ENCODE measurements at regions not wholly inside any gene's neighbourhood (a gene's known extent, or its start where the extent isn't known, plus 50 kb on each side); places are given as distances from the start of the nearest gene placed in this dataset.

GRCh38 chr9:80592413-80592812 lies 1020.6 kb downstream of the TLE4 start:
- DNase-seq (ENCODE audit: low read depth, low spot score): no peak
- Histone ChIP-seq H3K36me3 (ENCODE audit: insufficient read depth, low read length) (no peaks in the 10 kb centered on the region), H3K27ac (no peak overlapping the region), H3K4me3 (no peak overlapping the region), H3K9ac (ENCODE audit: insufficient read length) (no peak overlapping the region), H3K9me3 (ENCODE audit: low read depth, low read length) (no peaks in the 10 kb centered on the region)
- TF ChIP-seq EZH2 (IDR thresholded peaks at IDR 0.05) (no peak), FOXP2 (optimal IDR thresholded peaks at IDR 0.05; ENCODE audit: control extremely low read depth, extremely low read length, insufficient read depth) (no peak)

- H3K4me3 ChIP-seq: no peak overlapping the region
- H3K36me3 ChIP-seq (ENCODE audit: insufficient read depth, low read length): no peaks in the 10 kb centered on the region
- TF ChIP-seq EZH2 (IDR thresholded peaks at IDR 0.05) (no peak), FOXP2 (optimal IDR thresholded peaks at IDR 0.05; ENCODE audit: control extremely low read depth, extremely low read length, insufficient read depth) (no peak), POLR2AphosphoS5 (IDR thresholded peaks at IDR 0.05; ENCODE audit: borderline replicate concordance, low read depth, low read length) (no peak)
- DNase-seq (ENCODE audit: low read depth, low spot score): no peak
- H3K9me3 ChIP-seq (ENCODE audit: low read depth, low read length): no peaks in the 10 kb centered on the region
- H3K9ac ChIP-seq (ENCODE audit: insufficient read length): no peak overlapping the region
- no peak overlapping the region for H3K27ac ChIP-seq
Observed at GRCh38 chr9:80586786-80587330, 1015.1 kb downstream of the TLE4 start.

- Histone ChIP-seq H3K4me3 (no peak overlapping the region), H3K36me3 (ENCODE audit: insufficient read depth, low read length) (no peaks in the 10 kb centered on the region), H3K9me3 (ENCODE audit: low read depth, low read length) (no peaks in the 10 kb centered on the region), H3K27ac (no peak overlapping the region), H3K9ac (ENCODE audit: insufficient read length) (no peak overlapping the region)
- TF ChIP-seq POLR2AphosphoS5 (IDR thresholded peaks at IDR 0.05; ENCODE audit: borderline replicate concordance, low read depth, low read length) (no peak), EZH2 (IDR thresholded peaks at IDR 0.05) (no peak), FOXP2 (optimal IDR thresholded peaks at IDR 0.05; ENCODE audit: control extremely low read depth, extremely low read length, insufficient read depth) (no peak)
- no peak for DNase-seq (ENCODE audit: low read depth, low spot score)
Observed at GRCh38 chr9:80571953-80572352, 1000.2 kb downstream of the TLE4 start.

GRCh38 chr9:80569236-80569635 lies 997.5 kb downstream of the TLE4 start:
- Histone ChIP-seq H3K27ac (no peak overlapping the region), H3K36me3 (ENCODE audit: insufficient read depth, low read length) (no peaks in the 10 kb centered on the region)
- TF ChIP-seq POLR2AphosphoS5 (IDR thresholded peaks at IDR 0.05; ENCODE audit: borderline replicate concordance, low read depth, low read length) (no peak), EZH2 (IDR thresholded peaks at IDR 0.05) (no peak), FOXP2 (optimal IDR thresholded peaks at IDR 0.05; ENCODE audit: control extremely low read depth, extremely low read length, insufficient read depth) (no peak)

DNA sequence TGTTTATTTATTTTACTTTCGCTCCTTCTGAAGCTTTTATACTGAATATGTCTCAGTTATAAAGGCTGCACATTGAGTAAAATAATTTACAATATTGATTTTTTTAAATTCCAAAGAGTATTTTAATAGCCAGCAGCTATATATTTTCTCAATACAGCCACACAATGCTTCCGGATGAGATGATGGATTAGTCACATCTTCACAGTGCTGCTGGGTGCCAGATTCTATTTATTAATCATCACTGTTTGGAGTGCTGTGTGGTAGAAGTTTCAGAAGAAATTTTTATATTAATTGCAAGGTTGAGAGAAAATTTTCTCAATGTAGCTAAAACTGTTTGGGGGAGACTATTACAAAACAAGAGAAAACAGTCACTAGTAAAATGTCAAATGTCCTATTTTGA lies 989.8 kb downstream of the TLE4 start:
- H3K27ac ChIP-seq: no peak overlapping the region
- DNase-seq (ENCODE audit: low read depth, low spot score): no peak
- H3K9ac ChIP-seq (ENCODE audit: insufficient read length): no peak overlapping the region
- no peak for TF ChIP-seq POLR2AphosphoS5 (IDR thresholded peaks at IDR 0.05; ENCODE audit: borderline replicate concordance, low read depth, low read length)
- H3K9me3 ChIP-seq (ENCODE audit: low read depth, low read length): no peaks in the 10 kb centered on the region
- no peak overlapping the region for H3K4me3 ChIP-seq
- no peaks in the 10 kb centered on the region for H3K36me3 ChIP-seq (ENCODE audit: insufficient read depth, low read length)

More at GRCh38 chr9:80569236-80569635, 997.5 kb downstream of the TLE4 start:
- DNase-seq (ENCODE audit: low read depth, low spot score): no peak
- no peak overlapping the region for H3K4me3 ChIP-seq
- H3K9ac ChIP-seq (ENCODE audit: insufficient read length): no peak overlapping the region
- no peaks in the 10 kb centered on the region for H3K9me3 ChIP-seq (ENCODE audit: low read depth, low read length)

DNA sequence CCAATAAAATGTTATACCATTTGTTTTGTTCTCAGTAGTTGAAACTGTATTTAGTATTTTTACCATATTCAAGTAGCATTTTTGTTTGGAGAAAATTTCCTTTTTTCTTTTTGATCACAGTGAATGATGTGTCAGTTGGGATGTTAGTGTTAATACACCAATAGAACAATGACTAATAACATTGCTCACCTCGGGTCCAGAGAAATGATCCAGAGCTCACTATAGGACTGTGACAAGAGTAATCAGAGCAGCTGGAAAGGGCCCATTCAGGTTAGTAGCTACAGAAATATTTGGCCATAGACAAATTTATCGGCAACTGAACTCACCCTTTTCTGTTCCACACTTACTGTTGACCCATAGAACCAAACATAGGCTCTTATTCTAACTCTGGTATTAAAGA lies 989.2 kb downstream of the TLE4 start:
- Histone ChIP-seq H3K27ac (no peak overlapping the region), H3K9ac (ENCODE audit: insufficient read length) (no peak overlapping the region), H3K9me3 (ENCODE audit: low read depth, low read length) (no peaks in the 10 kb centered on the region), H3K4me3 (no peak overlapping the region), H3K36me3 (ENCODE audit: insufficient read depth, low read length) (no peaks in the 10 kb centered on the region)
- no peak for DNase-seq (ENCODE audit: low read depth, low spot score)
- TF ChIP-seq FOXP2 (optimal IDR thresholded peaks at IDR 0.05; ENCODE audit: control extremely low read depth, extremely low read length, insufficient read depth) (no peak), EZH2 (IDR thresholded peaks at IDR 0.05) (no peak), POLR2AphosphoS5 (IDR thresholded peaks at IDR 0.05; ENCODE audit: borderline replicate concordance, low read depth, low read length) (no peak)

- Histone ChIP-seq H3K9ac (ENCODE audit: insufficient read length) (no peak overlapping the region), H3K4me3 (no peak overlapping the region), H3K36me3 (ENCODE audit: insufficient read depth, low read length) (no peaks in the 10 kb centered on the region), H3K9me3 (ENCODE audit: low read depth, low read length) (no peaks in the 10 kb centered on the region), H3K27ac (no peak overlapping the region)
- DNase-seq (ENCODE audit: low read depth, low spot score): no peak
- TF ChIP-seq FOXP2 (optimal IDR thresholded peaks at IDR 0.05; ENCODE audit: control extremely low read depth, extremely low read length, insufficient read depth): no peak
- TF ChIP-seq POLR2AphosphoS5 (IDR thresholded peaks at IDR 0.05; ENCODE audit: borderline replicate concordance, low read depth, low read length): no peak
- TF ChIP-seq EZH2 (IDR thresholded peaks at IDR 0.05): no peak
Observed at GRCh38 chr9:80557256-80557655, 985.5 kb downstream of the TLE4 start.

- H3K27ac ChIP-seq: no peak overlapping the region
- DNase-seq (ENCODE audit: low read depth, low spot score): no peak
- TF ChIP-seq POLR2AphosphoS5 (IDR thresholded peaks at IDR 0.05; ENCODE audit: borderline replicate concordance, low read depth, low read length): no peak
- TF ChIP-seq EZH2 (IDR thresholded peaks at IDR 0.05): no peak
- TF ChIP-seq FOXP2 (optimal IDR thresholded peaks at IDR 0.05; ENCODE audit: control extremely low read depth, extremely low read length, insufficient read depth): no peak
Observed at GRCh38 chr9:80556631-80557030, 984.9 kb downstream of the TLE4 start.

DNA sequence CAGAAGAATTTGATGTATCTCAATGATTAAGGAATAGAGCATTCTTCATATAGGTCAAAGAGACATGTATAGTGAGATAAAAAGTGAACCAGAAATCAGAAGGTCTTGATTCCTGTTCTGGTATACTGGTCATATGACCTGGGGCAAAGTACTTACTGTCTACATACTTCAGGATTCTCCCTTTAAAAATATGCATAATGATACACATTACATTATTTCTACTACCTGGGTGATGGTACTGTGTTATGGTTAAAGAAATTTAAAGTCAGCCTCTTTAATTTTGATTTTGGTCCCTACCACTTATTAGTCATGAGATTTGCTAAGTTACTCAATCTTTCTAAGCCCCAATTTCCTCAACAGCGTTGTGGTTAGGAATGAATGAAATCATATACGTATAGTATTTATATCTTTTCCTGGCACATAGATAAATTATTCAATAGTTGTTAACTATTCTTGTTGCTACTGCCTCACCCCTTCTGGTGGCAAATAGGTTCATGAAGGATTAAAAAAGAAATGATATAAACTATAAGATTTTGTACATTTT lies 984.1 kb downstream of the TLE4 start:
- Histone ChIP-seq H3K9ac (ENCODE audit: insufficient read length) (no peak overlapping the region), H3K27ac (no peak overlapping the region), H3K4me3 (no peak overlapping the region), H3K9me3 (ENCODE audit: low read depth, low read length) (no peaks in the 10 kb centered on the region), H3K36me3 (ENCODE audit: insufficient read depth, low read length) (no peaks in the 10 kb centered on the region)
- no peak for DNase-seq (ENCODE audit: low read depth, low spot score)
- TF ChIP-seq POLR2AphosphoS5 (IDR thresholded peaks at IDR 0.05; ENCODE audit: borderline replicate concordance, low read depth, low read length) (no peak), EZH2 (IDR thresholded peaks at IDR 0.05) (no peak), FOXP2 (optimal IDR thresholded peaks at IDR 0.05; ENCODE audit: control extremely low read depth, extremely low read length, insufficient read depth) (no peak)

More at GRCh38 chr9:80556631-80557030, 984.9 kb downstream of the TLE4 start:
- Histone ChIP-seq H3K36me3 (ENCODE audit: insufficient read depth, low read length) (no peaks in the 10 kb centered on the region), H3K9ac (ENCODE audit: insufficient read length) (no peak overlapping the region), H3K4me3 (no peak overlapping the region), H3K9me3 (ENCODE audit: low read depth, low read length) (no peaks in the 10 kb centered on the region)
